ENCODE measurements at regions not wholly inside any gene's neighbourhood (a gene's known extent, or its start where the extent isn't known, plus 50 kb on each side); places are given as distances from the start of the nearest gene placed in this dataset.
"Not testable (repeated sequence)": the region's sequence is repeated elsewhere in the genome, so short reads cannot be mapped to it uniquely, and the experiment has no call there.

DNA sequence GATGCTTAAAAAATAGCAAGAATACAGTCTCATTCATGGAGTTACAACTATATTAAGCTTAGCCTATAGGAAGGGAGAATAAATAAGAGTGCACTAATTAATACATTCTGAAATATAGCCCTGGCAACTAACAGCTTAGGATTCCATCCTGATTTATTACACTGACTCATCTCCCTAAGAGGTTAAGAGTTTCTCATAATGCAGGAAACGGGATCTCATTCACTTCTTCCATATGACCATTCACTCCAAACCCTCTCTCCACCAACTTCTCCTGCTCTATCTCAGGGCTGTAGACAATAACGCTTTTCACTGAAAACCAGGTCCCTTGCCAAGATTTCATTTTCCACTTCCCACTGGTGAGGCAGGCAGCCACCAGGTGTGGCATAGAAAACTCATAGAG lies 168.5 kb upstream of the PLD5 start:
- ATAC-seq = no peak
- Mint-ChIP-seq H3K27me3 (peaks cover 6% of the 10 kb centered on the region), H3K36me3 (ENCODE audit: low read depth) (no peaks in the 10 kb centered on the region), H3K9me3 (peaks cover 3% of the 10 kb centered on the region), H3K4me3 (no peak overlapping the region), H3K27ac (no peak overlapping the region), H3K4me1 (no peaks in the 10 kb centered on the region)
- DNase-seq = no peak

DNA sequence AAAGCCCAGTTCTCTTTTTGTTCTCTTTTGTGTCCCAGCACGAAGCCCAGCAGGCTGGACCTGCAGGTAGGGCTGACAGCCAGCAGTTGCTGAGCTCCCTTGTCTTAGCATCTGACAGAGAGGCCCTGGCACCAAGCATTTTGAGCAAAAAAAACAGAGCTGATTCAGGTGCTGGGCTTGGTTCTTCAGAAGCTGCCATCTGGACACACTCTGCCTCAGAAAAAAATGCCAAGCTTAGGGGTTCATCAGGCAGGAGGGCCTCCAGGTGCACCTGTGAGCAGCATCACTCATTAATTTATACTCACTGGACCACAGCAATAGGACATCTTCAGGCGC lies 167.1 kb upstream of the PLD5 start:
- Mint-ChIP-seq H3K4me1 (no peaks in the 10 kb centered on the region), H3K4me3 (no peak overlapping the region), H3K27me3 (peaks cover 6% of the 10 kb centered on the region), H3K9me3 (peaks cover 6% of the 10 kb centered on the region), H3K27ac (no peak overlapping the region), H3K36me3 (ENCODE audit: low read depth) (no peaks in the 10 kb centered on the region)
- ATAC-seq = no peak
- DNase-seq = no peak

DNA sequence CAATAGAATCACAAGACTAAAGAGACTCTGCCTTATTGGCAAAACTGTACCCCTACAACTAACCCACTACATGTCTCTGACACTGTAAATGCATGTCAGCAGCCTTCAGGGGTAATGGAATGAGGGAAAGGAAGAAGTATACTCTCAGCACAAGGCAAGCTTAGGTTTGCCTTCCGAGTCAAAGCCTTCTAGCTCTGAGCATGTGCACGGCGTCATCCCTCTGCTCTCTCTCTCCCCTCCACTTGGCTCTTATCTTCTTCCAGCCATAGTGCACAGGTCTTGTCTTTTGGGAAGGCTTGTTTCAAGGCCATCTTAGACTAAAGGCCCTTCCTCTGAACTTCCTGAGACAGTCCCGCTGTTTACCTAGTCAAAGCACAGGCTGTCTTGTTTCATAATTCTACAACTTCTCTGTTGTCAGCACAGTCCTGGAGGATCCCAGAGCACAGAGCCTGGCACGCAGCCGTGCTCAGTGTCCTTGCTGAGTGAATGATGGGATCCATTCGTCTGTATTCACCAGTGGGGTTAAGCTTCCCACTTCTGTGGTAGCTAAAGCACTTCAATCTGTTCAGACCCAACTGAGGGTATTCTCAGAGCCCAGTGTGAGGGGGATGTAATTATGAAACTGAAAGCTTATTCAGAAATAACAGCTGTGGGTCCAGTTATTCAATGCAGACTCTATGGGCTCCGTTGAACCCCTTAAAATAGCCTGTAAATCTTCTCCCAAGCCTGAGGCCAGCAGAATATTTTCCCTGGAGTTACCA lies 166.5 kb upstream of the PLD5 start:
- Mint-ChIP-seq H3K4me3 (no peak overlapping the region), H3K9me3 (peaks cover 3% of the 10 kb centered on the region), H3K27ac (no peak overlapping the region), H3K36me3 (ENCODE audit: low read depth) (no peaks in the 10 kb centered on the region), H3K27me3 (peaks cover 5% of the 10 kb centered on the region), H3K4me1 (no peaks in the 10 kb centered on the region)
- DNase-seq = no peak
- no peak for ATAC-seq

DNA sequence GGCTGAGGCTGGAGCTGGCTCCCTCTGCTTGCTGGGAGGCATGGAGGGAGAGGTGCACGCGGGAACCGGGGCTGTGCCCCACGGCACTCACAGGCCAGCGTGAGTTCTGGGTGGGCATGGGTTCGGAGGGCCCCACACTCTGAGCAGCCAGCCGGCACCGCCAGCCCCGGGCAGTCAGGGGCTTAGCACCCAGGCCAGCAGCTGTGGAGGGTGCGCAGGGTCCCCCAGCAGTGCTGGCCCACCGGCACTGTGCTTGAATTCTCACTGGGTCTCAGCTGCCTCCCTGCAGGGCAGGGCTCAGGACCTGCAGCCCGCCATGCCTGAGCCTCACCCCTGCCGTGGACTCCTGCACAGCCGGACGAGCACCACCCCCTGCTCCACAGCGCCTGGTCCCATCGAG lies 164.9 kb upstream of the PLD5 start:
- Mint-ChIP-seq H3K27me3 (peaks cover 5% of the 10 kb centered on the region), H3K9me3 (peaks cover 3% of the 10 kb centered on the region), H3K36me3 (ENCODE audit: low read depth) (no peaks in the 10 kb centered on the region), H3K4me3 (no peak overlapping the region), H3K27ac (no peak overlapping the region), H3K4me1 (no peaks in the 10 kb centered on the region)
- DNase-seq (no peak), ATAC-seq (no peak)

DNA sequence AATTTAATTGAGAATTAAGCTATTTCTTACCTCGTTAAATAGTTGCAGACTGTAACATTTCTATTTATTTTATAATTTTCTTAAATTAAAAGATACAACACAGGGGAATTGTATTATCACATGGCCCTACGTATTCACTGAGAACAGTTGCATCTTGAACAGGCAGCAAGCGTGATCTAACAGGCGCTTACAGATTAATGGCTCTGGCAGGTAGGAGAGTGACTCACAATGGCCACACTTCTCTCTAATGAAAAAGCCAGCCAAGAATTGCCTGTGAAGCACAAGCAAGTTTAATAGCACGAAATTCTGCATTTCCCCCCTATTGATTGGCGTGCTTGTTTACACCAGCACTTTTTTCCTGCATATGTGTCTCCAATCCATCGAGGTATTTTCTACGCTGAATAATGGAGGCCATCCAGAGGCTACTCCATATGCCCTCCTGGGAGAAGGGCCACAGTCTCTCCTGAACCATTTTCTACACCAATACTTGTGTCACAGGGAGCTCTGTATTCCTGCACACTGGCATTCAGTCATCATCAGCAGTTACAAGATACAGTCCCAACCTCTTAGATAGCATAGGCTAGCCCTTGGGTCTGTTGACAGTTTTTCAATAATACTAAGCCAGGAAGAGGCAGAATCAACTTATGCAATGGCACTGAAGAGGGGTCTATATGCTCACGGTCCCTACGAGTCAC lies 150.6 kb upstream of the PLD5 start:
- H3K4me1 Mint-ChIP-seq = no peaks in the 10 kb centered on the region
- H3K27ac Mint-ChIP-seq = no peak overlapping the region
- no peaks in the 10 kb centered on the region for H3K36me3 Mint-ChIP-seq (ENCODE audit: low read depth)
- H3K4me3 Mint-ChIP-seq = no peak overlapping the region
- DNase-seq (no peak), ATAC-seq (no peak)
- peaks cover 3% of the 10 kb centered on the region for H3K27me3 Mint-ChIP-seq
- H3K9me3 Mint-ChIP-seq = no peaks in the 10 kb centered on the region

DNA sequence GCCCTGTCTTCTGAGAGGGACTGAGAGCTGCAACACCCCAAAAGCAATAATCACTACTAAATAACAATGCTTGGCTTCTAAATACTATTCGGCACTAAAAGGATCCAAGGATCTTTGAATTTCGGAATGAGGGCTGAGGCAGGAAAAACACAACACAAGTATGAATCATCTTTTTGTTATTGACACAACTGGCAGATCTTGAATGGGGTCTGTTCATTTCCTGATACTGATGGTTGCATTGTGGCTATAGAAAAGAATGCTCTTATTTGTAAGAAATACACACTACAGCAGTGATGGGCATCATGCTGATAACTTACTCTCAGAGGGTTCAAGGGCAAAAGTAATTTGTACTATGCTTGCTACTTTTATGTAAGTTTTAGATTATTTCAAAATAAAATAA lies 149.2 kb upstream of the PLD5 start:
- Mint-ChIP-seq H3K27me3 (no peaks in the 10 kb centered on the region), H3K36me3 (ENCODE audit: low read depth) (no peaks in the 10 kb centered on the region), H3K4me3 (no peak overlapping the region), H3K9me3 (no peaks in the 10 kb centered on the region), H3K27ac (no peak overlapping the region), H3K4me1 (no peaks in the 10 kb centered on the region)
- ATAC-seq (no peak), DNase-seq (no peak)

DNA sequence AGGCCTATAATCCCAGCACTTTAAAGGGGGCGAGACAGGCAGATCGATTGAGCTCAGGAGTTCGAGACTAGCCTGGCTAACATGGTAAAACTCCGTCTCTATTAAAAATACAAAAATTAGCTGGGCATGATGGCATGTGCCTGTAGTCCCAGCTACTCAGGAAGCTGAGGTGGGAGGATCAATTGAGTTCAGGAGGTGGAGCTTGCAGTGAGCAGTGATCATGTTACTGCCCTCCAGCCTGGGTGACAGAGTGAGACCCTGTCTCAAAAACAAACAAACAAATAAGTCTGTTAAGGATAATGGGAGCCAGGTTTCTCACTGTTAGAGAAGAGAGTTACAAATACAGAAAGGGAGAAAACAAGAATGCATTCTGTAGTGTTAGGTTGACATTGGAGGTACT lies 148.7 kb upstream of the PLD5 start:
- H3K27me3 Mint-ChIP-seq; H3K27ac Mint-ChIP-seq; H3K4me1 Mint-ChIP-seq; ATAC-seq; DNase-seq; H3K9me3 Mint-ChIP-seq; H3K36me3 Mint-ChIP-seq (ENCODE audit: low read depth); H3K4me3 Mint-ChIP-seq: not testable (repeated sequence)

DNA sequence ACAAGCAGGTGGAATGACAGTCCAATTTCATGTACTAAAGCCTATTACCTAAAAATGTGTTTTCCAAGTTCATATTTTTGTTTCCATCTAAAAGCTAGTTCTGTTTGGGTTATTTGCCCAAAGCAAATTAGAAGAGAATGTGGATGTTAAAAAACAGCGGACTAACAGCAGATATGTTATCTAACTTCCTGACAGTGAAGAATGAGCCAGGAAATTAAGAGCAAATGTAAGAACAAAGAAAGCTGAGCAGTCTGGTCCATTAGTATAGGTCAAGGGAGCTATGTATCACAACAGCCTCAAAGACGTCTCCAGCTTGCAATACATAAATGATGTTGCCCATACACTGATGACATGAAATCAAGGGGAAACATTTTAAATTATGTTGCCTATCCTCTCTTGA lies 145.5 kb upstream of the PLD5 start:
- Mint-ChIP-seq H3K9me3 (no peaks in the 10 kb centered on the region), H3K36me3 (ENCODE audit: low read depth) (no peaks in the 10 kb centered on the region), H3K4me1 (no peaks in the 10 kb centered on the region), H3K4me3 (no peak overlapping the region), H3K27ac (no peak overlapping the region), H3K27me3 (no peaks in the 10 kb centered on the region)
- ATAC-seq (no peak), DNase-seq (no peak)

DNA sequence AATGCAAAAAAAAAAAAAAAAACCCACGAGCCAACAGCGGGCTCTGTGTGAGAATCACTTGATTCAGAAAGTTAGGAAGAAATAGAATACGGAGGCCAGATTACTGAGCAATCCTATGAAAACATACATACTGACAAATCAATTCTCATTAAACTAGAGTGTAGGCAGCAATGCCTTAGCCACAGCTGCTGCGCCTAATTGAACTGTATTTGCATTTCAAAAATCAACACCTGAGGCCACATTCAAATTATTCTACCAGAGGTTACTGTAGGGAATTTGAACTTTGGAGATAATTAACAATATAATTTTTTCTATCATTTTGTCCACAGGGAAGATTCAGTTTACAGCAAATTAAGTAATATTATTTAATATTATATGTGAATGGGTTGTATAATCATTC lies 138.4 kb upstream of the PLD5 start:
- no peak for ATAC-seq

DNA sequence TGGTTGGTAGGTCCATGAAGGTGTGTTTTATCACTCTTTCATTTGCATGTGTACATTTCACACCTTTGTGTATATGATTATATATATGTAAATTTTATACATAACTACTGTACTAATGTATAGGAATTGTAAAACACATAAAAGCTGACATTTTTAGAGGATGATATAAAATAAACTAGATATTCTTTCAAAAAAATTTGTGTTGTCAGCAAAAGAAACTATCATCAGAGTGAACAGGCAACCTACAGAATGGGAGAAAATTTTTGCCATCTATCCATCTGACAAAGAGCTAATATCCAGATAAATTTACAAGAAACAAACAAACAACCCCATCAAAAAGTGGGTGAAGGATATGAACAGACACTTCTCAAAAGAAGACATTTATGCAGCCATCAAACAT lies 129.3 kb upstream of the PLD5 start:
- H3K4me3 Mint-ChIP-seq; ATAC-seq; DNase-seq; H3K27ac Mint-ChIP-seq; H3K27me3 Mint-ChIP-seq; H3K36me3 Mint-ChIP-seq (ENCODE audit: low read depth); H3K4me1 Mint-ChIP-seq: not testable (repeated sequence)
- H3K9me3 Mint-ChIP-seq = peaks cover 14% of the 10 kb centered on the region

More for the DNA sequence above, 138.4 kb upstream of the PLD5 start:
- Mint-ChIP-seq H3K4me3 (no peak overlapping the region), H3K27me3 (no peaks in the 10 kb centered on the region), H3K27ac (no peak overlapping the region), H3K9me3 (no peaks in the 10 kb centered on the region), H3K36me3 (ENCODE audit: low read depth) (no peaks in the 10 kb centered on the region), H3K4me1 (no peaks in the 10 kb centered on the region)
- no peak for DNase-seq

DNA sequence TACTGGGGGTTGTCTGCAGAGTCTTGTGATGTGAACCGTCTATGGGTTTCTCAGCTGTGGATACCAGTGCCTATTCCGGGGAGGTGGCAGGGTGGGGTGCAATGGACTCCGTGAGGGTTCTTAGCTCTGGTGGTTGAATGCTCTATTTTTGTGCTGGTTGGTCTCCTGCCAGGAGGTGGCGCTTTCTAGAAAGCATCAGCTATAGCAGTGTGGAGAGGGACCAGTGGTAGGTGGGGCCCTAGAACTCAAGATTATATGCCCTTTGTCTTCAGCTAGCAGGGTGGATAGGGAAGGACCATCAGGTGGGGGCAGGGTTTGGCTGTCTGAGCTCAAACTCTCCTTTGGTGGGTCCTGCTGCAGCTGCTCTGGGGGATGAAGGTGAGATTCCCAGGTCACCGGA lies 127.3 kb upstream of the PLD5 start:
- Mint-ChIP-seq H3K4me3 (no peak overlapping the region), H3K27ac (no peak overlapping the region), H3K27me3 (no peaks in the 10 kb centered on the region), H3K4me1 (no peaks in the 10 kb centered on the region), H3K9me3 (peaks cover 14% of the 10 kb centered on the region), H3K36me3 (ENCODE audit: low read depth) (no peaks in the 10 kb centered on the region)
- no peak for ATAC-seq
- DNase-seq = no peak

DNA sequence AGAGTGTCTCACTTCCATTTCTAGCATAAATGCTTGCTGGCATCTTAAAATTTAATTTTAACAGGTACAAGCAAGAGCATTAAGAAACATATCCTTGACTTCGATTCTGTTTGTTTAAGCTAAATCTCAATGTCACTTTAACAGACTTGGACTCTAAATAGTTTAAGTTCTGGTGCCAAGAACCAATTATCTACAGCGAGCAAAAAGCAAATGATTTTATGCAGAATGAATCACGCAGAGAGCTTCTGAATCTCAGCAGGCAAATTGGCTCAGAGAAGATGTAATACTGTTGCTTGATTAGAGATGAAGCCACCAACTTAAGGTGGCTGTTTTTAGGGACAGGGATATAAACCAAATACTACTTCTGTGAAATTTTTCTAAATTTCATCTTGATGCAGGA lies 117.0 kb upstream of the PLD5 start:
- Mint-ChIP-seq H3K27ac (no peak overlapping the region), H3K9me3 (no peaks in the 10 kb centered on the region), H3K4me3 (no peak overlapping the region), H3K36me3 (ENCODE audit: low read depth) (no peaks in the 10 kb centered on the region), H3K4me1 (no peaks in the 10 kb centered on the region), H3K27me3 (no peaks in the 10 kb centered on the region)
- ATAC-seq (no peak), DNase-seq (no peak)

DNA sequence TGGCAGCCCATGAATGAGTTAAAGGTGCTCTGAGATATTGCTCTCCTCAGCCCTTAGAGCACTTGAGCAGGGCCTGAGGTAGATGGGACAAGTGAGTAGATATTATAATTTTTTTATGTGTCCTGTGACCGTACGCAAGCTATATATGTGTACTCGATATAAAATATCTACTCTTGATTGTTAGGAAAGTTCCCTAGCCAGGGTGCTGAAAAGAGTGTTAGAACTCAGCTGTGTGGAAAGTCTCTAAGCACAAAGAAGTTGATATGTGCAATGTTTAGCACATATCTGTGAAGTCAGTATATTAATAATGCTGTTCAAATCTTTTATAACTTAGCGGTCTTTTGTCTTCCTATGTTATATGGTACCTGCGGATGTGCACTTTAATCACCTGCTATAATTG lies 114.6 kb upstream of the PLD5 start:
- DNase-seq (no peak), ATAC-seq (no peak)
- Mint-ChIP-seq H3K36me3 (ENCODE audit: low read depth) (no peaks in the 10 kb centered on the region), H3K9me3 (no peaks in the 10 kb centered on the region), H3K27ac (no peak overlapping the region), H3K4me3 (no peak overlapping the region), H3K27me3 (no peaks in the 10 kb centered on the region), H3K4me1 (no peaks in the 10 kb centered on the region)

DNA sequence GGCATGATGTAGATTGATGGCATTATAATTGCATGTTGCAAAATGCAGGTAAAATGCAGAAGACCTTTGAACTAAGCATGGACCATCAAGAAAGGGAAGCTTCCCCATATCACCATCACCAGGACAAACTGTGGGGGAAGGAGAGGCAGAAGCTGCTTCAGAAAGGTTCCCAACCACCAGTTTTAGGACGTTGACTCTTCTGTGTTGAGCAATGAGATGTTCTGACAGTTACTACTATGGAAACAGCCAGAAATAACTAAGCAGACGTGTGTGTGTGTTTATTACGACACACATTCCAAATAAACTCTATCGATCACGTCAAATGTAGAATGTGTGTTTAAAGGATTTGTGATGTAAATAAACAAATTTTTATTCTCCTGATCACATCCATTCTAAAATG lies 110.2 kb upstream of the PLD5 start:
- ATAC-seq (no peak), DNase-seq (no peak)
- H3K27ac Mint-ChIP-seq = no peak overlapping the region
- no peak overlapping the region for H3K4me3 Mint-ChIP-seq
- H3K27me3 Mint-ChIP-seq = no peaks in the 10 kb centered on the region
- no peaks in the 10 kb centered on the region for H3K4me1 Mint-ChIP-seq
- H3K36me3 Mint-ChIP-seq (ENCODE audit: low read depth) = no peaks in the 10 kb centered on the region
- no peaks in the 10 kb centered on the region for H3K9me3 Mint-ChIP-seq

DNA sequence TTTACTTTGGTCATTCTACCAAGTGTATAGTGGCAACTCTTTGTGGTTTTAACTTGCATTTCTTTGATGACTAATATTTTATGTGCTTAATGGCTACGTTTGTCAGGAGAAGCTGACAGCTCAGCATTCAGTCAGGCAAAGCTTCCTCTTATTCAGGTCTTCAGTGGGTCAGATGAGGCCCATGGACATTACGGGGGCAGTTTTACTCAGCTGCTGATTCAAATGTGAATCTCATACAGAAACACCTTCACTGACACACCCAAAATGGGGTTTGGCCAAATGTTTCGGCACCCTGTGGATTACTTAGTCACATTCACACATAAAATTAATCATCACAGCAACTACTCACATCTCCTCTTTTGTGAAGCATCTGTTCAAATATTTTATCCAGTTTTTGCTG lies 104.9 kb upstream of the PLD5 start:
- Mint-ChIP-seq H3K27ac (no peak overlapping the region), H3K4me3 (no peak overlapping the region), H3K27me3 (no peaks in the 10 kb centered on the region), H3K36me3 (ENCODE audit: low read depth) (no peaks in the 10 kb centered on the region), H3K4me1 (no peaks in the 10 kb centered on the region), H3K9me3 (no peaks in the 10 kb centered on the region)
- no peak for DNase-seq
- no peak for ATAC-seq

DNA sequence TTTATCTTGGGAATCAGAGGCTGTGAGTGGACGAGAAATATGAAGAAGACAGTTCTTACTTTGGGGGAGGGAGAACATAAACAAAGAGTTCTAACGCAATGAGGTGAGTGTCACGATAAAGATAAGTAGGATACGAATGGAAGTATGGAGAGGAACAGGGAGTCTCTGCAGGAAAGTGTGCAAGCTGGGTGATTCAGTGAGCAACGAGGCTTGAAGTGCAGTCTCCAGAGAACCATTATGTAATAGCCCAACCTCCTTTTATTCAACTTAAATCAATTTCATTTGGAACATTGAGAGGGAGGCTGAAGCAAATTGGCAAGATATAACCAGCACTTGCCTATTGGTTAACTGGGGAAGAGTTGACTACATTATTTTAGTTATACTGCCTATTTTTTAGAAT lies 99.3 kb upstream of the PLD5 start:
- ATAC-seq (no peak), DNase-seq (no peak)
- Mint-ChIP-seq H3K36me3 (ENCODE audit: low read depth) (no peaks in the 10 kb centered on the region), H3K4me3 (no peak overlapping the region), H3K4me1 (no peaks in the 10 kb centered on the region), H3K27me3 (no peaks in the 10 kb centered on the region), H3K27ac (no peak overlapping the region), H3K9me3 (peaks cover 6% of the 10 kb centered on the region)

Data from activated naive CD8-positive, alpha-beta T cell treated with anti-CD3 and anti-CD28 coated beads, Interleukin-2, amount 50 U/mL, for 24 hours (primary cell).